ENCODE measurements at regions not wholly inside any gene's neighbourhood (a gene's known extent, or its start where the extent isn't known, plus 50 kb on each side); places are given as distances from the start of the nearest gene placed in this dataset.

- TF ChIP-seq CTCF (IDR thresholded peaks at IDR 0.05) = no peak
- TF ChIP-seq POLR2A (IDR thresholded peaks at IDR 0.05) = no peak
These were observed 211.5 kb upstream of the SMIM31 start for GRCh38 chr4:164542431-164542830.
